ENCODE measurements at regions not wholly inside any gene's neighbourhood (a gene's known extent, or its start where the extent isn't known, plus 50 kb on each side); places are given as distances from the start of the nearest gene placed in this dataset.
"Not testable (repeated sequence)": the region's sequence is repeated elsewhere in the genome, so short reads cannot be mapped to it uniquely, and the experiment has no call there.

DNA sequence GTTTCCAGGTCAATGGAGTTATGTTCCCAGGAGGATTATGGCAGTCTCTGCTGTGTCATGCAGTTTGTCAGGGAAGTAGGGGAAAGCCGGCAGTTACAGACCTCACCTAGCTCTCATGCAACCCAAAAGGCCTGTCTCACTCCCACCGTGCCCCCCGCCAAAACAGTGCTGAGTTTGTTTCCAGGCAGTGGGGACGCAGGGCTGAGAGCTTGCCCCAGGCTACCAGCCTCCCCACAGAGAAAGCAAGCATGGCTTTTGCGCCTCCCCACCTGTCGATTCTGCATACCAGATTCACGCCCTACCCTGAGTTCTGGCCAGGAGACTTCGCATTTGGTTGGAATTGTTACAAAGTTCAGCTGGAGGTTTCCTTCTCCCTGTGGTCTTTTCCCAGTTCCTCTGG lies 383.9 kb downstream of the PCDH11X start:
- not testable (repeated sequence) for H3K27ac Mint-ChIP-seq; H4K5ac ChIP-seq (ENCODE audit: insufficient read length, low read depth, low read length); H2BK120ac ChIP-seq (ENCODE audit: low read depth, low read length, poor library complexity, severe bottlenecking); H3K23ac ChIP-seq (ENCODE audit: insufficient read length, low read depth, low read length); H3K4me1 ChIP-seq (ENCODE audit: insufficient read depth, low read length); H3K4me2 ChIP-seq (ENCODE audit: insufficient read depth, insufficient read length, low read length); H3K23me2 ChIP-seq (ENCODE audit: insufficient read length, low read depth, low read length, poor library complexity, severe bottlenecking); H2AK5ac ChIP-seq (ENCODE audit: insufficient read length, low read length); H2BK20ac ChIP-seq (ENCODE audit: low read depth, low read length, poor library complexity, severe bottlenecking); H3K18ac ChIP-seq (ENCODE audit: insufficient read length, low read depth, low read length); H3K56ac ChIP-seq (ENCODE audit: insufficient read length, low read depth, low read length); H4K20me1 ChIP-seq (ENCODE audit: control insufficient read depth, insufficient read depth, insufficient read length); H3K79me2 ChIP-seq (ENCODE audit: insufficient read depth, low read length); H3K14ac ChIP-seq (ENCODE audit: insufficient read depth, low read length); H2AFZ ChIP-seq (ENCODE audit: low read length); H3K4me3 Mint-ChIP-seq; H3K4ac ChIP-seq (ENCODE audit: low read depth, low read length); H2BK5ac ChIP-seq (ENCODE audit: insufficient read length, low read length); H3K79me1 ChIP-seq (ENCODE audit: insufficient read depth, low read depth, low read length, poor library complexity, severe bottlenecking); H4K8ac ChIP-seq (replicated peaks; ENCODE audit: insufficient read length, low read depth, low read length); H3K9ac ChIP-seq (ENCODE audit: extremely low read depth, insufficient read length, low read length); H2BK15ac ChIP-seq (ENCODE audit: low read depth, low read length); H2BK12ac ChIP-seq (ENCODE audit: insufficient read length, low read depth, low read length); H3K9me3 ChIP-seq (ENCODE audit: control insufficient read depth, low read depth, low read length); H3K27me3 Mint-ChIP-seq (ENCODE audit: low read depth); H3K27me3 ChIP-seq (ENCODE audit: insufficient read depth, low read length); H3T11ph ChIP-seq (ENCODE audit: low read length); H3K27ac ChIP-seq (ENCODE audit: insufficient read length, low read depth, low read length); H3K9me3 Mint-ChIP-seq; H4K91ac ChIP-seq (ENCODE audit: insufficient read length, low read depth, low read length)
- WGBS (ENCODE audit: extremely low coverage, insufficient read length, low lambda C conversion rate): no CpG with 5 or more reads among the region's 8 CpGs
- peaks cover 5 to 12% of the 10 kb centered on the region in 2 experiments for H3K4me1 Mint-ChIP-seq
- peak; percentile 34 for DNase-seq
- H3K36me3 Mint-ChIP-seq (ENCODE audit: insufficient read depth in 1 of 3, low read depth in 3 of 3): peaks cover 3 to 21% (median 11%) of the 10 kb centered on the region in 3 experiments; a peak in 5 of 7 replicates

All from H9 (cell line).